Renal pelvis (tissue), 1 donor: ENCODE measurements at regions not wholly inside any gene's neighbourhood (a gene's known extent, or its start where the extent isn't known, plus 50 kb on each side); places are given as distances from the start of the nearest gene placed in this dataset.

Experiments used
- DNase-seq: peaks from one replicate; pipeline ENCODE4 v3.0.0-alpha.2; 2013

DNA sequence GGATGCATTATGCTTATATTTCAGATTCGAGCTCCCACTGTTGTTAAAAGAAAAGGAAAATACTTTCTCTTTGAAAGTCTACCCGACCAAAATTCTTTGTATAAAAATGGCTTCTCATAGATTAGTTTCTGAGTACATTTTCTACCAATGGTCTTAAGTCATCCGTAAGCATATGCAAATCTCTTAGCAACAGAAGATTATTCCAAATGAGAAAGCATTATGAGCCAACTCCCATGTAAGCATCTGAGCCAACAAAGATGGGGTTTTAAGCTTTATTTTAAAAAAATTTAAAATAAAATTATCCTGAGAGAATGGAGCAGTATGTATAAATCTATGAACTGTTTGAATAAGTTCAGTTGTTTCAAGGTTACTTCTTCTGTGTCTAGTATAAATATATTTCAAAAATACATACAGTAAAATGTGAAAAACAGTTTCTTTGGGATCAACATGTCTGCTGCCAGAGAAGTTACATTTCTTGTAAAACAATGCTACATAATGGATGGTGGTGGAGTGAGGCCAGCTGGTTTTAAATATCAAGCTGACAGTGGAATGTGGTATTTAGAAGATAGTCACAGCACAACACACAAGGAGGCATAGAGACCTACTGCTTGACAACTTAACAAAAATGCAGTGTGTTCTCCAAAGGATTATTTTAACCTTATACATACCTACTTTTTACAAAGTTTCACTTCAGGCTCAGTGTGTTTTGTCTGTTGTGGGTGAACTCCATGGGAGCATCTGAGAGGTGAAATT, 199.5 kb upstream of the DIPK2B start:
- DNase-seq, result peak; percentile 39

DNA sequence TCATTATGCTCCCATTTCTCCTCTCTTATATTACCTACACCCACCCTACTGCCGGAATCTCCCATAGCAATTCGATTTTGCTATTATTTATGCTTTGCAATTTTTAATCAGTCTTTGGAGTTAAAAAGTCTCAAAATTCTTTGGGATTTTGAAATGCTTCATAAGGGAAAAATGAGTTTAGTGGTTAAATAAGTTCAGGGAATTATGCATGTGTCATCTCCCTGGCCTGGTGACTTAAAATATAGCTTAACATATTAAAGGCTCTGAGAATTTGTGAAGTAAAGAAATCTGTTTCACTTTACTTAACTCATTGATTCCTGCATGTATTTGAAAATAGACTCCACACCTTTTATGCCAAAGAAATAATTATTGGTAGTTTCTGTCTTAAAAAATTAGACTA, 185.1 kb upstream of the DIPK2B start:
- no peak for DNase-seq

DNA sequence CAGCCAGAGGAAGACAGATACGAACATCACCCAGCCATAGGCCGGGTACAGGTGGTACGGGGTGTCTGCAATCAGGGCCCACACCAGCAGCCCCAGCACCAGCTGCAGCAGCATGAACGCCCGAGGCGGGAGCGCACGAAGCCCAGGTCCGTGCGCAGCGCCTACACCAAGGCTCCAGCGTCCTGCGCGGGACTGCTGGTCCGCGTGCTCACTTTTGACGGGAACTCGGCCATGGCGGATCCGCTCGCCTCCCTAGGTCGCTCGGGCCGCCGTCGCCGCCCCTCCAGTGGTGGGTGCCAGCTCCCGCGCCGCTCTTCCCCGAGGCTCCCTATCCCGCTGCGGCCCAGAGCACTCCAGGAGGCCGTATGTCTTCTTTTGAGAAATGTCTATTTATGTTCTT, 181.2 kb upstream of the DIPK2B start:
- DNase-seq, result no peak

DNA sequence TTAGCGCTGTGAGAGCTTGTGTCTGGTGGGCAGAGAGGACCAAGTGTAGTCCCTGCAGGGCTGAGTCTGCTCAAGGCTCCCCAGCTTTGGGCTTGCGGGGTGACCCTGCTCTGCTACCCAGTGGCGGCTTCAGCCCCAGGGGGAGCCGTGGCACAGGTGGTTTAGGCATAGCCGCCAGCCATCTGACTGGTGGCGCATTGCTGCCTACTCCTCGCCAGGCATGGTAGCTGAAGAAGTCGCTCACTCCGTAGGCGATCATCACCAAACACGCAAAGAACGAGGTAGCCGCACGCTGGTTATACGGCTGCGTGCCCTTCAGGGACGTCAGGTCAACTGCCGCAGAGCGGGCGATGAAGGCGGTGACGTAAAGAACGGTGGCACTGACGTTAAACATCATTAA, 180.7 kb upstream of the DIPK2B start:
- DNase-seq, result no peak

DNA sequence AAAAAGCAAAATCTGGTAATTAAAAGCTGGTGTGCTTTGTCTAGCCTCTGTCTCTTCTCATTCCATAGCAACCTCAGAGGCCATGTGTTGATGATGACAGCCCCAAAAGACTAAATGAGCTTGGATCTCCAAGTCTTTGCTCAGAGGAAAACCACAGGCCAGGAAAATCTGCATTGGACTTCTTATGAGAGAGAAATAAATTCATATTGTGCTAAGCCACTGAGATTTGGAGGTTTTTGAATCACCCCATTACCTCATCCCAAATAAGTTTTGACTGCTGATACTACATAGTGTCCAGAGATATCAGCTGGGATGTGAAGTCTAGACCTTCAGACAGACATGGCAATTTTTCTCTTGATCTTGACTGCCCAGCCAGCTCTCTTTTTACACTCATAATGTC, 178.6 kb upstream of the DIPK2B start:
- no peak for DNase-seq

DNA sequence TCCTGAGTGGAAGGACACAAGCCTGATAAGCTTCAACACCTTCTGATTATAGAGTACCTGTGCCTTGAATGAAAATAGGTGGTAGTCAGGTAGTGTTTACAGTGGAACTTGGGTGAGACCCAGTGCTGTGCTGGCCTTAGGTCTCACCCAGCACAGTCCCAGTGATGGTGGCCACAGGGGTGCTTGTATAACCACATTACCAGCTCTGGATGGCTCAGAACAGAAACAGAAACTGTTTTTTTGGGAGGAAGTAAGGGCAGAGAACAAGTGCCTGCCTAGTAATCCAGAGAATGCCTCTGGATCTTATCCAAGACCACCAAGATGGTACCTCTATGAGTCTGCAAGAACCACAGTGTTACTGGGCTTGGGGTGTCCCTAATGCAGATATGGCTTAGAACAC, 171.5 kb upstream of the DIPK2B start:
- no peak for DNase-seq

DNA sequence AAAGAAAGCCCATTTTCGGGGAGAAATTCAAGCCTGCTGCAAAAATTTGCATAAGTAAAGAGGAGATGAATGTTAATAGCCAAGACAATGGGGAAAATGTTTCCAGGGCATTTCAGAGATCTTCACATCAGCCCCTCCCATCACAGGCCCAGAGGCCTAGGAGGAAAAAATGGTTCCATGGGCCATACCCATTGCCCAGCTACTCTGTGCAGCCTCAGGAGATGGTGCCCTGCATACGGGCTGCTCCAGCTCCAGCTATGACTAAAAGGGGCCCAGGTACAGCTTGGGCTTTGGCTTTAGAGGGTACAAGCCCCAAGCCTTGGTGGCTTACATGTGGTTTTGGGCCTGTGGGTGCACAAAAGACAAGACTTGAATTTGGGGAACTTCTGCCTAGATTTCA, 168.0 kb upstream of the DIPK2B start:
- no peak for DNase-seq

DNA sequence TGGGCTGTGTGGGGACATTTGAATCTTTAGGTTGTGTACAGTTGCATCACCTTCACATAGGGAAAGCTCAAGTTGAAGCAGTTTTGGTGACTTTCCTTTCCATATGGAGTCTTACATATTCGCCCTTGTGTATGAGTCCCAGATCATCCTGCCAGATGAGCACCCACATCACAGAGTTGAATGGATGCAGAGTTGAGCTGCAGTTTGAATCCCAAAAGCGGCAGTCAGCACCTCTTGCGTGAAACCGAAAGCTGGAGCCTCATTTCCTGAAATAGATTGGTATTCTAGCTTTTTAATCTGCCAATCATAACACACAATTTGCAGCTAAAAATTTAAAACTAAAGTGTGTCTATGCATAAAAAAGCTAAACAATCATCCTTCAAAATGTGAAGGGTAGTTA, 162.9 kb upstream of the DIPK2B start:
- no peak for DNase-seq

DNA sequence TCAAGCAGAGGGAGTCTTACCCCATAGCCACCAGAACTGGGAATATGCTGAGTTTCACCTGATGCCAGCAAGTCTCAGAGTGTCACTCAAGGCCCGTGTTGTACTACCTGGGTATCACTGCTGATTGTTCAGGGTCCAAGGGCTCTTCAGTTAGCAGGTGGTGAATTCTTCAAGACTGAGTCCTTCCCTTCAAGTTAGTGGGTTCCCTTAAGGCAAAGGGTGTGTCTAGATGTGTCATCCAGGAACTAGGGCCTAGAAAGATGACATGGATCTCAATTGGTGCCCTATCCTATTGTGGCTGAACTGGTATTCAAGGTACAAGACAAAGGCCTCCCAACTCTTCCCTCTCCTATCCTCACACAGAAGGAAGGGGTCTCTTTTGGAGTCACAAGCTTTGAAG, 159.9 kb upstream of the DIPK2B start:
- no peak for DNase-seq

DNA sequence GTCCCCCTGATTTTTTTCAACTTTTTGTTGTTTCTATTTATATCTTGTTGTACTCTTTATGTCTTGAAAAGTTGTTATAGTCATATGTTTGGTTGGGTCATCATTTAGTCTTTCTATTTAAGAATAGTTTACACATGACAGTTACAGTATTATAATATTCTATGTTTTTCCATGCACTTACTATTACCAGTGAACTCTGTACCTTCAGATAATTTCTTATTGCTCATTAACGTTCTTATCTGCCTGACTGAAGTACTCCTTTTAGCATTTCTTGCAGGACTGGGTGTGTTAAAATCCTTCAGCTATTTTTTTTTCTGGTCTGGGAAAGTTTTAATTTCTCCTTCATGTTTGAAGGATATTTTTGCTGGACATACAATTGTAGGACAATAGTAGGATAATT, 157.7 kb upstream of the DIPK2B start:
- no peak for DNase-seq

DNA sequence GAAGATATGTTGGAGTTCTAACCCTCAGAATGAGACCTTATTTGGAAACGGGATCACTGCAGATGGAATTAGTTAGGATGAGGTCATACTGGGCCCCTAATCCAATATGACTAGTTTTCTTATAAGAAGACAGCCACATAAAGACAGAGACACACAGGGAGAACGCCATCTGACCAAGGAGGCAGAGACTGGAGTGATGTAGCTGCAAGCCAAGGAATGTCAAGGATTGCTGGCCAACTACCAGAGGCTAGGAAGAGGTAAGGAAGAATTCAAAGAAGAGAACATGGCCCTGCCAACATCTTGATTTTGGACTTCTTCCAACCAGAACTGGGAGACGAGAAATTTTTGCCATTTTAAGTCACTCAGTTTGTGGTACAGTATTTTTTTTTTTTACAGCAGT, 152.8 kb upstream of the DIPK2B start:
- no peak for DNase-seq

DNA sequence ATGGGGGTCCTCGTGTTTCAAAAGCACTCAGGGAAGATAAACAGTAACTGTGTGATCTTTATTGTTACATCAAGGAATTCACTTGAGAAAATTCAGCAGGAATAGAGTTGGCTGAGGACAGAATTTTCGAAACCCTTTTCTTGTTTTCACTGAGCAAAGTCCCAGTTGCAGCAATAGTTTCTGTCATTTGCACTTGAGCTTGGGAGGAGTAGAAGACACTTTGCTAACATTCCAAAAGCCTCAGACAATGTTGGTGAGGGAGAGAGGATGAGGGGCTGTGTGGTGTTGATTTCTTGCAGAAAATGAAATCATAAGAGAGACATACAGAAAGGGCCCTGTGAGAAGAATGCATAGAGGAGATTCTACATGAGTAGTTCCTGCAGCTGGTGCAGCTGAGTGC, 151.9 kb upstream of the DIPK2B start:
- no peak for DNase-seq

DNA sequence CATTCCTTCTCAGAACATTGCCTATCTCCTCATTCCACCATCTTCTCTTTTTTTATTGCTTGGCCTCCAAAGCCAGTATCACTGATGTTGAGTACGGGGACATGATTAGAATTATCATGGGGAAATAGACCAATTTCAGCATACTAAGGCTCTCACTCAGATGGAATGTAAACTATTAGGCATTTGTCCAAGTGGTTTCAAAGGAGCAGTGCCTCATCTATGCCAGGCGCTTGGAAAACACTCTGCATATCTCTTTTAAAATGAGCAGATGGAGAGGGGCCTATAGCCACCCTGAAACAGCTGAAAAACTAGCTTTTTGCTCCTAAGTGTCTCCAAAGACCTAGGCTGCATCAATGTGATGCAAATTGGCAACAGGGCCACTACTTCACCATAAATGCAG, 150.8 kb upstream of the DIPK2B start:
- DNase-seq, result no peak

DNA sequence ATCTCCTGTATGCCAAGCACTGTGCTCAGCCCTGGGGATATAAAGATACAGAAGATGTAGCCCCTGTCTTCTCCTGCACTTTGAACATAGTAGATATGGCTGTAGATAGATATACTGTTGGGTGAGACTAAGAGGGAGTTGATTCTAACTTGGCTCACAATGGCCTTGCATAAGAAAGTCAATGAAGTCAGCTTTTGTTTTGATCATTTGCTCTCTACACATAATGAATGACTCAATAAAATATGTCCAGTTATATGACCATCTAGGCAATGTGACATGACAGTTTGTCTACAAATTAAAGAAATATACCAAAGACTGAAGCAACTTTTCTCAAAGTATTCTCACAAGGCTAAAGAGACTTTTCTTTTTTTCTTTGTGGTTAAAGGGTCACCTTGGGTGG, 147.6 kb upstream of the DIPK2B start:
- no peak for DNase-seq

DNA sequence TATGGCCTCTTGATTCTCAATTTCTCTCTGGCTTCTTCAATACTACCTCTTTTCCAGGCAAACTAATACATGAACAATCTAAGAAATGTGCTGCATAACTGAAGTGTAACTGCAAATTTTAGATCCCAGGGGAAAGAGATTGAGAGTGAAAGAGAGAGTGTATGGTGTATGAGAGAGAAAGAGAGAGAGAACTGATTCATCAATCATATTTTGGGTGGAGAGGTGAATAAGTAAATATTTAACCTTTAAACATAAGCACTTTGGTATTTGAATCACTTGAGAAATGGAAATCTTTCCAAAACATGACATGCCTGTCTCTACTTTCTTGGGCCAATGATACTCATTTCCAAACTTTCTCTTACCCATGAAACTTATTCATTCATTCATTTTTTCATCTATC, 147.2 kb upstream of the DIPK2B start:
- DNase-seq, result no peak

DNA sequence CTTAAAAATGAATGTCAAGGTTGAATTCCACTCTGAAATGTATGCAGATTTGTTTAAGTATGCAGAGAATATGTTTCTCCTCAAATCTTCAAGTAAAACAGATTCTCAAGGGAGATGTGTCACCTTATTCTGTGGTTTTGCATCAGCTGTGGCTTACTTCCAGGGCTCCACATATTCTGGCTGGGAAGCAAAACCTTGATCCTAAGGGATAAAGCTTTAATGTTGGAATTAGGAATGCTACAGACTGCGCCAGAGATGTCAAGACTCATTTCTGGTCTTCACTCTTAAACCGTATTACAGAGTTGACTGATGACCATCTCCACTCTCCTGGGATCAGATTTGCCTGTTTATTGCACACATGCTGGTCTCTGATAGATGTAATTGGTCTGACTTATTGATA, 143.9 kb upstream of the DIPK2B start:
- no peak for DNase-seq

DNA sequence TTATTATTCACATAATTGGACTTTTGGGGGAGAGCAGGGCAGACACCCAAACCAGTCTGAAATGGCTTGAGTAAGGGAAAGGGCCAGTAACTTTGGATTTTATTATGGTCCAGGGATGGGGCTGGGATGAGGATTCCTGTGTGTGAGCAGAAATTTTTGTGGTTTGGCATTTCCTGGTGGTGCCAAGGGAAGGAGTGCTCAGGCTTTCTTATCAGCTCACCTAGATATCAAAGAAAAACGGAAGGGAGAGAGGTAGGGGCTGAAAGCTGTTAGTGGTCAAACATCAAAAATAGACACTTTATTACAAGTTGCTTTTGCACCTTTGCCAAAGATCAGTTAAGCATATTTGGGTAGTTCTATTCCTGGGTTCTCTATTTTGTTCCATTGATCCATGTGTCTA, 128.5 kb upstream of the DIPK2B start:
- DNase-seq, result no peak

DNA sequence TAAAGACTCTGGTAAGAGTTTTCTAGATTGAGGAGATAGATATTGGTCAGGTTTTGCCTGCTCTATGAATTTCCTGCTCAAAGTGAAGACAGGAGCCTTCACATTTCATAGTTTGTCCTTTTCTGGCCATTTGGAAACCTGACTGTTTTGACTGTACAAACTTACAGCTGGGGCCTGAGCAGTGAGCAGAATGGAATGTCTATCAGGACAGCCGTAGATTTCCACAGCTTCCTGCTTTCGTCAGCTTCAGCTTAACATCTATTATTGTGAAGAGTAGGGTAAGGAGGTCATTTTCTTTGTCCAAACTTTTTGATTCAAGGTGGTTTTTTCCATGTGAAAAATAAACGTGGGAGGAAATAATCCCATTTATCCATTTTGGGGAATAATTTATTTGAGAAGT, 124.3 kb upstream of the DIPK2B start:
- DNase-seq, result no peak

DNA sequence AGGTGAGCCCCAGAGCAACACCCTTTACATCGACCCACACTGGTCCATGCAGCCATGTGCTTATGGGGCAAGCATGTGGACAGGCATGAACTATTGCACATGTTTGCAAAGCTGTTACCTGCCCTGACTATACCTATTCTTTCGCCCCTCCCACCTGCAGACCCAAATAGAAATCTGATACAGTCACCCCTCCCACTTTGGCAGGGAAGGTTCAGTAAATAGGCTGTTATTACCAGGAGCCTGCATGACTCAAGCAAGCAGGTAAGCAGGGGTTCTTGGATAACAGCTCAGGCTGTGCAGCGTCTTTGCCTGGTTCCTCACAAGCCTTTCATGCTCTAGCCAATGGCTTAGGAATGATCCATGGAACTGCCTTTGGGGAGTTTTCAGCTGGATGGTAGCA, 122.7 kb upstream of the DIPK2B start:
- DNase-seq, result no peak

DNA sequence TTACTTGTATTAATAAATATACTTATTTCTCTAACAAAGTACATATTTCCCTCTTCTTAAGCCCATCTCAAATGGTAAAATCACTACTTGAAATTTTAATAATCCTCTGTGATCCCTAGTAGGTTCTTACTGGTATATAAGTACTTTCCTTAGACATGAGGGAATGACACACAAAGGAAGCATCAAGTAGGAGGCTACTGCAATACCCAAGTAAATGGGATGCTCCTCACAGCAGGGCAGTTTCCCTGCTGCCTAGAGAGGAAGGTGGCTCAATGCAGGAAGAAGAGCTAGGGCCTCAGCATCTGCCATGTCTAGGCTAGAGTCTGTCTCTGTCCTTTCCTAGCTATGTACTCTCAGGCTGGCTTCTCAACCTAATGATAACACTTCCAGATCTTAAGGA, 122.1 kb upstream of the DIPK2B start:
- no peak for DNase-seq

DNA sequence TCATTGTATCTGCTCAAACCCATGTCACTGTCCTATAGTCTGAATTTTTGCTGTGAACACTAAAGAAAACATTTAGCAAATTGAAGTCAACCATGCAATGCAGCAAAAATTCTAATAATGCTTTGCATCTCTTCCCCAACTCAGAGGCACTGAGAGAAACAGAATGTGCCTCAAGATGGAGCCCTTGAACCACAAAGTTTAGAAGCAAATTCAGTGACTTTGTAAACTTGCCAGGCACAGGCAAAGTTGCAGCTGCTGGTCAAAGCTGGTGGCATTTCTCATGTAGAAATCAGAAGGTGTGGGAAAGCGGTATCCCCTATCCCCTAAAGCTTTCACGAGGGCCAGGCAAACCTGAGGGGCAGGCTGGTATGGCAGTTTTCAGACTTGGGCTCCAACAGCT, 121.7 kb upstream of the DIPK2B start:
- peak; percentile 38 for DNase-seq

DNA sequence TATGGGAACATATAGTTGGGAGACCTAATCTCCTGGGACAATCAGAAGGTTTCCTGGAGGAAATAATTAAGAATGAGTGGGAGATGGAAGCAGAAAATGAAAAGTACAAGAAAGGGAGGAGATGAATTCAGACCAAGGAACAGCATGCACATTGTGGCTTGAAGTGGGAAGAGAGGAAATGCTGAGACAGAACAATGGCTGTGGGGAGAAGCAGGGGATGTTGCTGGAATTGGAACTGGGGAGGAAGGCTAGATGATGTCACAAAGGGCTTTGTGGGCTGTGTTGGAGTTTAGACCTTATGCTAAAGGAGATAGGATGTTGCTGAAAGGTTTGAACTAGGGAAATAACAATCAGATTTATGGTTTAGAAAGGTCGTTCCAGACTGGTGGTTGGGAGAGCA, 119.5 kb upstream of the DIPK2B start:
- DNase-seq, result no peak

DNA sequence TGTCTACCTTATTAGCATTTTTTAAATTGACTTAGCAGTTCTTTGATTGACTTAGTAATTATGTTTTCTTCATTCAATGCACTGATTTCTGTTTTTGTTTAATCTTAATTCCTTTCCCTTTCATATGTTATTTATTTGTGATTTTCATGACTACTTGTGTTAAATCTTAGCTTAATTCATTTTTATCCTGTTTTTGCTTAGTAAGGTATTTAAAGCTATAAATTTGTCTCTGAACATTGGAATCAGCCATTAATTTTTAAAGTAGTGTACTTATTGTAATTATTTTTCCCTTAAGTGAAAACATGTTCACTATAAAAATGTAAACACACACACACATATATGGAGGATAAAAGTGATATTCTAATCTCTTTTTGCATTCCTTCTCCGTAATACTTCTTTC, 109.1 kb upstream of the DIPK2B start:
- no peak for DNase-seq

DNA sequence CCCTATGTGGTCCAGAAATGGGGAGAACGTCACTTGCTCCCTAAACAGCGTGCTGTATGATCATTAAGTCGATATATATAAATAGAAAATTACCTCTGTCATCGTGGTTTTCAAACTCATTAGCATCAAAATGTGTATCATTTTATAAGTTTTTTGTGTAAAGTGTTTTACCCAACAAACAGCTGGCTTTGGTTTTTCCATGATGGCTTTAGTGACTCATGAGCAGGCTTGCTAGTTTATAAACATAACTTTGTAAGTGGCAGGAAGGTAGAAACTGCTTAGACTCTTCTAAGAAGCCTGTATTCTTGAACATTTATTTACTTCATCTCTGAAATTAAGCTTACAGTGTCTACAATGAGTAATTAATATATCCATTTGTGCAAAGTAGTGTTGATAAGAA, 108.4 kb upstream of the DIPK2B start:
- DNase-seq, result no peak

DNA sequence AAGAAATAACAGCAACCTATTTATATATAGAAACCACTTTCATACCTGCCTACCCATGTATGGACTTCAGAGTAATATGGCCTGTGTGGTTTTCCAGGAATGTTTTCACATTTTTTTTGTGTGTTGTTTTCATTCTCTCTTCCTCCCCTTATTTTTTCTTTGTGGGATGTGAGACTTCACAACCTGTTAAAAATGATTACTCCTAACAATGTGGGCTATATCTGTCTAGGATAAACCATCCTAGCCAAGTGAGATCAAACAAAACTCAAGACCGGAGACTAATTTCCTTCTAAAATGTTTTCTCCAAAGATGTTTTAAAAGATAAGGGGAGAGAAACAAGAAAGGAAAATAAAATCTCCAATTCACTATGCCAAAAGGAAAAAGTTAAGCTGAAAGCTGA, 106.1 kb upstream of the DIPK2B start:
- DNase-seq, result no peak
